SK-N-MC (cell line): ENCODE measurements at regions not wholly inside any gene's neighbourhood (a gene's known extent, or its start where the extent isn't known, plus 50 kb on each side); places are given as distances from the start of the nearest gene placed in this dataset.
"Not testable (repeated sequence)": the region's sequence is repeated elsewhere in the genome, so short reads cannot be mapped to it uniquely, and the experiment has no call there.

ENCODE experiments used
- FOXP2 ChIP-seq: optimal IDR thresholded peaks from 2 replicates; pipeline ENCODE3; 2011; ENCODE audit warnings: mild to moderate bottlenecking, moderate library complexity; ENCODE audit not compliant: insufficient read depth; ENCODE audit errors: extremely low read length, control extremely low read depth
- POLR2AphosphoS5 ChIP-seq: IDR thresholded peaks from 2 replicates; pipeline ENCODE4 v1.6.1; 2012; ENCODE audit warnings: mild to moderate bottlenecking, low read depth, low read length, borderline replicate concordance

DNA sequence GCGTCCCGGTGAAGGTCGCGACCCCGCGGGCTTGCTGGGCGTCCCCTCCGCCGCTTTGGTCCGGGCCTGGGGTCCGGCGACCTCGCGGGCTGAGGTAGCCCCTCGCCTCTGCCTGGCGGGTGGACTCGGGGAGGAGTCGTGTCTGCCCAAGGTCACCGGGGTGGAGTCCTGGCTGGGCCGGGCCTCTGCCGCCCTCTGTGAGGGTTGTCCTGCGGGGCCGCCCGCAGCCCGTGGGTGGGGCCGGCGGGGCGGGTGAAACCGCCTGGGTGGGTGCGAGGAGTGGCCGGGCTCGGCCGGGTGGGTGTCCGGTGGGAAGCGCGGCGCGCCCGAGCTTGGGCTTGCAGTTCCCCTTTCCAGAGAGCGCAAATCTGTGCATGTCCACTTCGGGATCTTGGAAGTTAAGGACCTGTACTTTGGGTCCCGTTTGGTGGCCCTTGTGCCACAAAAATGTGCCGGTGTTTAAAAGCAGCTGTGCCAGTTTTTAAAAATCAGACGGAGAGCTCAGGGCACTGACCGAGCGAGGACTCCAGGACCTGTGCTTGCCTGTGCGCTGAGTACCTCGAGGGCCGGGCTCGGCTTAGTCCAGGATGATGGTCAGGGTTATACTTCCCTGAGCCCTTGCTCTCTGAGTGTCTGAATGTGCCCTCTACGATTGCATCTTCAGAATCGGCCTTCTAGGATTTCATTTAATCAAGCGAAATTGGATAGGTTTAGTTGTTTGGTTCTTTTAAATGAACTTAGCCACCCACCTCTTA is 62.2 kb upstream of the MUC20 start:
- TF ChIP-seq POLR2AphosphoS5, FOXP2: not testable (repeated sequence)
